ENCODE measurements at regions not wholly inside any gene's neighbourhood (a gene's known extent, or its start where the extent isn't known, plus 50 kb on each side); places are given as distances from the start of the nearest gene placed in this dataset.

GRCh38 chr10:90328896-90329295 is 528.9 kb downstream of the HTR7 start:
- Histone ChIP-seq H3K79me2 (ENCODE audit: control insufficient read depth, insufficient read depth, low read length) (no peaks in the 10 kb centered on the region), H4K20me1 (ENCODE audit: control insufficient read depth, extremely low read depth, insufficient read depth, low read length) (no peaks in the 10 kb centered on the region), H3K27ac (ENCODE audit: control insufficient read depth, insufficient read depth, low read length) (no peak overlapping the region), H2AFZ (ENCODE audit: control insufficient read depth, low read length) (no peak overlapping the region), H3K36me3 (ENCODE audit: control insufficient read depth in 2 of 2, extremely low read depth in 1 of 2, insufficient read depth in 2 of 2, low read length in 2 of 2) (no peaks in the 10 kb centered on the region), H3K4me1 (ENCODE audit: control insufficient read depth, extremely low read depth, insufficient read depth, low read length) (peaks cover 8% of the 10 kb centered on the region), H3K27me3 (ENCODE audit: control insufficient read depth, extremely low read depth, insufficient read depth, low read length) (no peaks in the 10 kb centered on the region), H3K9me1 (ENCODE audit: control insufficient read depth, extremely low read depth, insufficient read depth, low read length) (no peaks in the 10 kb centered on the region), H3K9me3 (ENCODE audit: control insufficient read depth, low read depth, low read length) (no peaks in the 10 kb centered on the region), H3K4me3 (ENCODE audit: control insufficient read depth in 2 of 3, extremely low read depth in 1 of 3, insufficient read depth in 2 of 3, low read depth in 1 of 3, low read length in 3 of 3) (no peak overlapping the region), H3K9ac (ENCODE audit: control insufficient read depth, extremely low read depth, insufficient read depth, low read length) (no peak overlapping the region), H3K4me2 (ENCODE audit: control insufficient read depth, extremely low read depth, insufficient read depth, low read depth, low read length) (no peak overlapping the region)
- dilution Hi-C loops (cut with MboI; ENCODE audit: extremely low pct_ligation_motif_present, low sequenced_read_pairs), result no loop called here
- FAIRE-seq, result no peak
- no peak for TF ChIP-seq CTCF (optimal IDR thresholded peaks at IDR 0.05 in 1 of 3, IDR thresholded peaks at IDR 0.05 in 1 of 3, conservative IDR thresholded peaks at IDR 0.05 in 1 of 3; ENCODE audit: extremely low read depth in 1 of 3, insufficient read depth in 2 of 3, low read length in 3 of 3)
- no peak for DNase-seq (ENCODE audit: low read depth, low spot score)

GRCh38 chr10:90337316-90337715 is 520.5 kb downstream of the HTR7 start:
- no peaks in the 10 kb centered on the region for H3K9me3 ChIP-seq (ENCODE audit: control insufficient read depth, low read depth, low read length)
- H4K20me1 ChIP-seq (ENCODE audit: control insufficient read depth, extremely low read depth, insufficient read depth, low read length), result no peaks in the 10 kb centered on the region
- TF ChIP-seq CTCF (optimal IDR thresholded peaks at IDR 0.05 in 1 of 3, IDR thresholded peaks at IDR 0.05 in 1 of 3, conservative IDR thresholded peaks at IDR 0.05 in 1 of 3; ENCODE audit: extremely low read depth in 1 of 3, insufficient read depth in 2 of 3, low read length in 3 of 3), result no peak
- TF ChIP-seq EZH2 (IDR thresholded peaks at IDR 0.05; ENCODE audit: low read length), result no peak
- no peaks in the 10 kb centered on the region for H3K79me2 ChIP-seq (ENCODE audit: control insufficient read depth, insufficient read depth, low read length)
- no peak overlapping the region for H3K4me2 ChIP-seq (ENCODE audit: control insufficient read depth, extremely low read depth, insufficient read depth, low read depth, low read length)
- dilution Hi-C loops (cut with MboI; ENCODE audit: extremely low pct_ligation_motif_present, low sequenced_read_pairs), result no loop called here
- no peaks in the 10 kb centered on the region for H3K9me1 ChIP-seq (ENCODE audit: control insufficient read depth, extremely low read depth, insufficient read depth, low read length)
- H3K27ac ChIP-seq (ENCODE audit: control insufficient read depth, insufficient read depth, low read length), result no peak overlapping the region
- peak; percentile 60 for FAIRE-seq
- H3K36me3 ChIP-seq (ENCODE audit: control insufficient read depth in 2 of 2, extremely low read depth in 1 of 2, insufficient read depth in 2 of 2, low read length in 2 of 2), result no peaks in the 10 kb centered on the region
- peaks cover 2% of the 10 kb centered on the region for H3K4me1 ChIP-seq (ENCODE audit: control insufficient read depth, extremely low read depth, insufficient read depth, low read length)
- H2AFZ ChIP-seq (ENCODE audit: control insufficient read depth, low read length), result no peak overlapping the region
- no peaks in the 10 kb centered on the region for H3K27me3 ChIP-seq (ENCODE audit: control insufficient read depth, extremely low read depth, insufficient read depth, low read length)
- no peak for DNase-seq (ENCODE audit: low read depth, low spot score)
- no peak overlapping the region for H3K4me3 ChIP-seq (ENCODE audit: control insufficient read depth in 2 of 3, extremely low read depth in 1 of 3, insufficient read depth in 2 of 3, low read depth in 1 of 3, low read length in 3 of 3)
- H3K9ac ChIP-seq (ENCODE audit: control insufficient read depth, extremely low read depth, insufficient read depth, low read length), result no peak overlapping the region
